ENCODE measurements at regions not wholly inside any gene's neighbourhood (a gene's known extent, or its start where the extent isn't known, plus 50 kb on each side); places are given as distances from the start of the nearest gene placed in this dataset.

DNA sequence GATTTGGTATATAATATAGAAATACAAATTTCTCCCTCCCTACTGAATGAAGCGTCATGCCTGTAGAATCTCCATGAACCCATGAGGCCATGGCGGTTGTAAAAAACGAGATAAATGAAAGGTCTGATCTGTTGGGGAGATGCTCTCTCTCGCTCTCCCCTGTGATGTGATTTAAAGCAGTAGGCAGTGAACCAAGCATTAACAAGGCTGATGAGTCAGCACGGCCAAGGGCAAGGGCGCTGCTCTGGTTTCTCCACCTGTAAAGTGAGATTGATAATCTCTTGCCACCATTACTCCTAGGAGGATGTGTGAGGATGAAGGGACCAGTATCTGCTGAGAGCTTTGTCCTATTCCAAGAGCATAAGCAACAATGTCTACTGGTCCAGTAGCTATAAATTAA is 553.3 kb downstream of the CMPK2 start:
- Histone ChIP-seq H3K4me3 (ENCODE audit: low read length, poor library complexity, severe bottlenecking) (no peak overlapping the region), H3K36me3 (ENCODE audit: insufficient read depth, low read length) (no peaks in the 10 kb centered on the region), H3K9me2 (replicated peaks; ENCODE audit: low read depth, low read length) (no peaks in the 10 kb centered on the region), H3K79me2 (ENCODE audit: insufficient read depth, low read length) (no peaks in the 10 kb centered on the region), H3K4me1 (ENCODE audit: insufficient read depth, low read length, poor library complexity, severe bottlenecking) (no peaks in the 10 kb centered on the region), H4K20me1 (ENCODE audit: insufficient read depth, low read length, poor library complexity, severe bottlenecking) (no peaks in the 10 kb centered on the region), H3K4me2 (ENCODE audit: low read depth, low read length, poor library complexity, severe bottlenecking) (no peak overlapping the region), H2AFZ (ENCODE audit: low read length) (no peak overlapping the region), H3F3A (ENCODE audit: low read depth) (no peaks in the 10 kb centered on the region), H3K9ac (ENCODE audit: low read depth, low read length, poor library complexity, severe bottlenecking) (no peak overlapping the region), H3K27me3 (ENCODE audit: insufficient read depth, low read length, poor library complexity, severe bottlenecking) (no peaks in the 10 kb centered on the region), H3K9me3 (ENCODE audit: insufficient read depth, low read depth, low read length) (peaks cover 4% of the 10 kb centered on the region; the same call in 1 of the 2 replicates)
- TF ChIP-seq, protein P1, sequence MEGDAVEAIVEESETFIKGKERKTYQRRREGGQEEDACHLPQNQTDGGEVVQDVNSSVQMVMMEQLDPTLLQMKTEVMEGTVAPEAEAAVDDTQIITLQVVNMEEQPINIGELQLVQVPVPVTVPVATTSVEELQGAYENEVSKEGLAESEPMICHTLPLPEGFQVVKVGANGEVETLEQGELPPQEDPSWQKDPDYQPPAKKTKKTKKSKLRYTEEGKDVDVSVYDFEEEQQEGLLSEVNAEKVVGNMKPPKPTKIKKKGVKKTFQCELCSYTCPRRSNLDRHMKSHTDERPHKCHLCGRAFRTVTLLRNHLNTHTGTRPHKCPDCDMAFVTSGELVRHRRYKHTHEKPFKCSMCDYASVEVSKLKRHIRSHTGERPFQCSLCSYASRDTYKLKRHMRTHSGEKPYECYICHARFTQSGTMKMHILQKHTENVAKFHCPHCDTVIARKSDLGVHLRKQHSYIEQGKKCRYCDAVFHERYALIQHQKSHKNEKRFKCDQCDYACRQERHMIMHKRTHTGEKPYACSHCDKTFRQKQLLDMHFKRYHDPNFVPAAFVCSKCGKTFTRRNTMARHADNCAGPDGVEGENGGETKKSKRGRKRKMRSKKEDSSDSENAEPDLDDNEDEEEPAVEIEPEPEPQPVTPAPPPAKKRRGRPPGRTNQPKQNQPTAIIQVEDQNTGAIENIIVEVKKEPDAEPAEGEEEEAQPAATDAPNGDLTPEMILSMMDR (conservative IDR thresholded peaks at IDR 0.05; ENCODE audit: low read length) = no peak
- no peak for TF ChIP-seq EZH2phosphoT487 (IDR thresholded peaks at IDR 0.05; ENCODE audit: borderline replicate concordance)

DNA sequence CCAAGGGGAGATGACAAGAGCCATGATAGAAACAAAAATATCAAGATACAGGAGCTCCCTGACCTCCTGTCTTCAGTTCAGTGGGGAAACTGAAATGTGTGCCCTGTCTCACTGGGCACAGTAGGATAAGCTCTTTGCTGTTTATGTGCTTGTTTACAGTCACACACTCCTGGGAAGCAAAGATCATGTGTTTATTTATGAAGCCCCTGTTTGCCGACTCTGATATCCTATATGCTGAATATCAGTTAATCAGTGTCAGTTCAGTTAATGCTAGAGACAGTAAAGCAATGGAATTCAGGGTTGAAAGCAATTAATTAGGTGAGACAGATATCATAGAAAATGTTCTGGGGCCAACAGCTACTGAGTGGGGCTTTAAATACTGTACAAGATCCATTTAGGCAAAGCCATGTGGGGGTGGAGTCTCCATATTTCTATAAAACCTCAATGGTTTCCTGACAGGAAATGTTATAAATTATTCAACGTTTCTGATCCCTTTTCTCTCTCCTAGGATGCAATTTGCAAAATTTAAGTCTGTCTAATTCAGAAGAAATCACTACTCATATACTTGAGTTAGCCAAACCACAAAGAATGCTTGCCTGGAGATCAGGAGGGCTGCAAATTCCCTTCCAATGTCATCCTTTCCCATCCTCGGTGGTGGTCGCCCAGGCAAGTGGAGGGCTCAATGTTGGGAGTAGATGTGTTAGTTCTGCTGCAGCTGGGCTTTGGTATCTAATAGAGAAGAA is 551.3 kb downstream of the CMPK2 start:
- H4K20me1 ChIP-seq (ENCODE audit: insufficient read depth, low read length, poor library complexity, severe bottlenecking) = no peaks in the 10 kb centered on the region
- no peaks in the 10 kb centered on the region for H3F3A ChIP-seq (ENCODE audit: low read depth)
- no peaks in the 10 kb centered on the region for H3K27me3 ChIP-seq (ENCODE audit: insufficient read depth, low read length, poor library complexity, severe bottlenecking)
- no peak overlapping the region for H2AFZ ChIP-seq (ENCODE audit: low read length)
- no peak overlapping the region for H3K9ac ChIP-seq (ENCODE audit: low read depth, low read length, poor library complexity, severe bottlenecking)
- no peaks in the 10 kb centered on the region for H3K9me3 ChIP-seq (ENCODE audit: insufficient read depth, low read depth, low read length)
- no peaks in the 10 kb centered on the region for H3K79me2 ChIP-seq (ENCODE audit: insufficient read depth, low read length)
- no peaks in the 10 kb centered on the region for H3K9me2 ChIP-seq (replicated peaks; ENCODE audit: low read depth, low read length)
- H3K4me3 ChIP-seq (ENCODE audit: low read length, poor library complexity, severe bottlenecking) = no peak overlapping the region
- no peaks in the 10 kb centered on the region for H3K4me1 ChIP-seq (ENCODE audit: insufficient read depth, low read length, poor library complexity, severe bottlenecking)
- no peaks in the 10 kb centered on the region for H3K36me3 ChIP-seq (ENCODE audit: insufficient read depth, low read length)
- TF ChIP-seq EZH2phosphoT487 (IDR thresholded peaks at IDR 0.05; ENCODE audit: borderline replicate concordance) = no peak
- TF ChIP-seq, protein P1 (conservative IDR thresholded peaks at IDR 0.05; ENCODE audit: low read length) = no peak
- no peak overlapping the region for H3K4me2 ChIP-seq (ENCODE audit: low read depth, low read length, poor library complexity, severe bottlenecking)

DNA sequence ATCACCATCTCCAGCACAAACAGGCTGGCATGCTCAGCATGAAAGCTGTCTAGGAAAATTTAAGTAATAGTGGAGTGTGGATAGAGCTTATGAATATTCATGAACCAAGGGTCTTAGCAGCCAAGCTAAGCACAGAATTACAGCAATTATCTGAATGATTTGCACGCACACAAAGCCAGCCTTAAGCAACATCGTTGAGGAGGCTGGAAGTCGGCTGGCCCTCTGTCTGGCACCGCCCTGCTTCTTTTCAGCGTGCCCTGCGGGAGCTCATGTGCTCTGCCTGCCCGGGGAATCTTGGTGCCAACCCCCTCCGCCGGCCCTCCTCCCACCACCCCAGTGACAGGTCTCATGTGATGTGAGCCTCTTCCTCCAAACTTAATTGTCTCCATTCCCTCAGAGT is 540.1 kb downstream of the CMPK2 start:
- no peaks in the 10 kb centered on the region for H3K4me1 ChIP-seq (ENCODE audit: insufficient read depth, low read length, poor library complexity, severe bottlenecking)
- H3K9me2 ChIP-seq (replicated peaks; ENCODE audit: low read depth, low read length) = no peaks in the 10 kb centered on the region
- H3K9me3 ChIP-seq (ENCODE audit: insufficient read depth, low read depth, low read length) = no peaks in the 10 kb centered on the region
- no peaks in the 10 kb centered on the region for H3K79me2 ChIP-seq (ENCODE audit: insufficient read depth, low read length)
- no peak overlapping the region for H3K9ac ChIP-seq (ENCODE audit: low read depth, low read length, poor library complexity, severe bottlenecking)
- H3K4me2 ChIP-seq (ENCODE audit: low read depth, low read length, poor library complexity, severe bottlenecking) = no peak overlapping the region
- H2AFZ ChIP-seq (ENCODE audit: low read length) = no peak overlapping the region
- TF ChIP-seq, protein P1 (conservative IDR thresholded peaks at IDR 0.05; ENCODE audit: low read length) = no peak
- TF ChIP-seq EZH2phosphoT487 (IDR thresholded peaks at IDR 0.05; ENCODE audit: borderline replicate concordance) = no peak
- H4K20me1 ChIP-seq (ENCODE audit: insufficient read depth, low read length, poor library complexity, severe bottlenecking) = no peaks in the 10 kb centered on the region
- no peaks in the 10 kb centered on the region for H3F3A ChIP-seq (ENCODE audit: low read depth)
- H3K4me3 ChIP-seq (ENCODE audit: low read length, poor library complexity, severe bottlenecking) = no peak overlapping the region
- no peaks in the 10 kb centered on the region for H3K36me3 ChIP-seq (ENCODE audit: insufficient read depth, low read length)
- no peaks in the 10 kb centered on the region for H3K27me3 ChIP-seq (ENCODE audit: insufficient read depth, low read length, poor library complexity, severe bottlenecking)

Measured in Loucy (cell line).